CD4-positive, alpha-beta T cell treated with Interleukin-21 for 1 hour (primary cell): ENCODE measurements at regions not wholly inside any gene's neighbourhood (a gene's known extent, or its start where the extent isn't known, plus 50 kb on each side); places are given as distances from the start of the nearest gene placed in this dataset.
"Not testable (repeated sequence)": the region's sequence is repeated elsewhere in the genome, so short reads cannot be mapped to it uniquely, and the experiment has no call there.

Experiments used
- DNase-seq: peaks from one replicate; pipeline ENCODE4 v3.0.0-alpha.2; 2020

DNA sequence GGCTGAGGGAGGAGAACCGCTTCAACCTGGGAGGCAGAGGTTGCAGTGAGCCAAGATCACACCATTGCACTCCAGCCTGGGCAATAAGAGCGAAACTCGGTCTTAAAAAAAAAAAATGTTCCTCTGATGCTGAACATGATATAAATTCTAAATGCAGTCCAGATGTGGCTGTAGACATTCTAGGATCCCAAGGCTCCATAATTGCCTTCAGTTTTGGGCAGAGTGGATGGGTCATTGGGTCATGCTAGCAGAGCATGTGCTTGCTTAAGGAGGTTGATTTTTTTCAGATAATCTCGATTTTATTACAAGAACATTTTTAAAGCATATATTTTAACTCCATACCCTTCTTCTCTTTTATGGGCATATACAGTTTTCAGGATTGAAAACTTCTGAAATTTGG lies 112.0 kb downstream of the UTRN start:
- DNase-seq = no peak

DNA sequence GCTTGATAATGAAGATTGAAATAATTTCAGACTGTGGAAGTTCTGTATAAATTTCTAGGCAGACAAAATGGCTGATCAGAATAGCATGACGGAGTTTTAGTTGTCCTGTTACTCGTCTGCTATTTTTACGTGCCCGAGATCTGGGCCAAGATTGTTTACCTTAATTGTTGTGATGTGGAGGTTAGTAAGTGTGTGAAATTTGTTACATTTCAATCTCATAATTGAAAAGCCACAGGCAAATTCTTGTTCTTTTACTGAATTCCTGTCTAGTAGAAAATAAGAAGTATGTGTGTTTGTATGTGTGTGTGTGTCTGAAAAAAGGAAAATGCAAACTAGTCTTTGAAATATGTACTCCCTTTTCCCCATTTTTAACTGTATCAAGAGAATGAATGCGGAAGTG lies 115.2 kb downstream of the UTRN start:
- DNase-seq = no peak

DNA sequence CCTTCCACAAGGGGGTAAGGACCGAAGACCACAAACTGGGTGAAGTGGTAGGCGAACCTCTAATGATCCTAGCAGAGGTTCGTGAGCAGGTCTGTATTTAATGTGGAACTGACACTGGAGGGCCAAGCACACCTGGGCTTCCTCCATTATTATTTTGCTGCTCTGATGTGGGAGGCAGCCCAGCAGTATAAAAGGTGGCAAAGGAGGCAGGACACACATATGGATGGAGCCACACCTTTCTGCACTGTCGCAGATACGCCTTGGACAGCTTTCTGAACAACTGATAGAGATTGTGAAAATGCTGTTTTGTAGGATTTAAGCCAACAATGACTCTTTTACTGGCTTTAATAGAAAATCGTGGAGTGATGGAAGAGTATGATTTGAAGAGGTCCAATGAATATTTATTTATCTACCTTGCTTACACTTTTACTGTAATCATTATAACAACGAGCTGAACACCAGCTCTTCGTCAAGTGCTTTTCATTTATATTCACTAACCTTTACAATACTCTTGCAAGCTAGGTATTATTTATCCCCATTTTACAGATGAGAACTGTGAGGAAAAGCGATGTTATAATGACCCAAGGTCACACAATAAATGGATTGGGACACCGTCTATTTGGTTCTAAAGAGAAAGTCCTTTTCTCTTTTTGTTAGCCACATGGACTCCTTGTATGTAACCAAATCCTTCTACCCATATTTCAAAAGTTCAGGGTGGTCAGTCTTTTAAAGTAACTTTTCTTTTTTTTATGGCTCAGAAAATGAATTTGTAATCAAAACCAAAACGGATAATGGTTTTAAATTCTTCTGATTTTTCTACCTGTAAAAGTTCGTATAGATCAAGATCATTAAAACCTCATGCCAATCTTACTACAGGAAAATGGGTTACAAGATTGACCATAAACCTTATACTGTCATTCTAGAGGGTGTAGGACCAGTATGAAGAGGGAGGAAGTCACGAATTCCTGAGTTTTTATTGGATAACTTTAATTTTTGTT lies 116.9 kb downstream of the UTRN start:
- DNase-seq = no peak

DNA sequence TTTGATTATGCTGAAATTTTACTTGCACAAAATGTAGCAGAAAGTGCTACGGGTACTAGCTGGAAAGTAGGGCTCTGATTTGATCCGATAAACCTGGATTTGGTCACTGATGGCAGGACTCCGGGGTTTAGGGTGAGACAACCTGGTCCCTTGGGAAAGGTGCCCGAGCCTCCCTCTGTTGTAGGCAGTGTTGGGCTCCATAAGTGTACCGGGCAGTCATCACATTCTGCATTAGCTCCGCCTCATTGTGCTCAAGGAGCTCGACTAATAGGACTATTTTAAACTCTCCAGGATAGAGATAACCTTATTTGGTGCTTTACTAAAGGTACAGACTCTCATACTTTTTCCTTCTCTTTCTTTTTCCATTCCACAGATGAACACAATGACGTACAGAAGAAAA lies 117.6 kb downstream of the UTRN start:
- DNase-seq = no peak

DNA sequence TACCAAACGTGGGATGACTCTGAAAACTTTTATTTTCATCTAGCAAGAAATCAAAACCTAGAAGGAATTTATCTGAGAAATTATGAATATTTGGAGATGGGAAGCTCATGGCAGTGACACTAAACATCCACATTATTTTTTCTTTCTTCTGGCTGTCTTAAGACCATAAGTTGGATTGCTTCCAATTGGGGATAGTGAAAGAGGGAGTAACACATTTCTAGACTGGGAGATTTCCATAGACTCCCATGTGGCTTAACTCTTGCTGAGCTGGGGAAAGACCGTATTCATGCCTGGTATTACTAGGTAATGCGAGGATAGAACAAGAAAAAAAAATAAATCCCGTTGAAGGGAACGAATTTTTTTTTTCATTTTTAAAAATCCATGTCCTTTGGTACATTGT lies 120.0 kb downstream of the UTRN start:
- no peak for DNase-seq

DNA sequence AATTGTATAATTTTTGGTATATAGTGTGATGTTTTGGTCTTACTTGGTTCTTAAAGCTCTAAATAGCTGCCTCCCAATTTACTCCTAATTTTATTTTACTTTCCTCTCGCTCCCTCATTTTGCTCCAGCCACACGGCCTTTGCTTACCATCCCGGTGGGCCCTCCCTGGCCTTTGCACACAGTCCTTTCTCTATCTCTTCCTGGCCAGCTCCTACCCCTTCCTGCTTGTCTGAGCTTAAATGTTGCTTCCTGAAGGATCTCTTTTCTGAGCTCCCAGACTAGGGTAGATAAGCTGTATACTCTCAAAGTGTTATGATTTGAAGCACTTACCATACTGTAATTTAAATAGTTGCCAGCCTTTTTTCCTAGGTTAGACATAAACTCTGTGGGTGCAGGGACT lies 121.7 kb downstream of the UTRN start:
- DNase-seq = no peak

DNA sequence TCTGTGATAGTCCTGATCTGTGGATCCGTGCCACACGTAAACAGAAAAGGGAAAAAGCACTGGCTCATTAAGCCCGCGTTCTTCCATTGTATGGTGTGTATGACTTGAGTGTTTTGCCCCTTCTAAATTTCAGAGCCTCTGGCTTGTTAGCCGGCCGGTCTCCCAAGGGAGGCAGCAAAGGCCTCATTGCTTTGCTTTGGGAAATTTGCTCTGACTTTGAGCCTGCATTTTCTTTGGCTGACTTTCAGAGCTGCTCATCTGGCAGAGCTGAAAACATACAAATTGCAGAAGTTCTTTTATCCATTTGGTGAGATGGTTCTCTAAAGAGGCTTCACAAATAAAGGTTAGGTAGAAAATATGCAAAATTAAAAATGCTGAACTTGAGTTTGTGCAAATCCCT lies 123.0 kb downstream of the UTRN start:
- DNase-seq = no peak

DNA sequence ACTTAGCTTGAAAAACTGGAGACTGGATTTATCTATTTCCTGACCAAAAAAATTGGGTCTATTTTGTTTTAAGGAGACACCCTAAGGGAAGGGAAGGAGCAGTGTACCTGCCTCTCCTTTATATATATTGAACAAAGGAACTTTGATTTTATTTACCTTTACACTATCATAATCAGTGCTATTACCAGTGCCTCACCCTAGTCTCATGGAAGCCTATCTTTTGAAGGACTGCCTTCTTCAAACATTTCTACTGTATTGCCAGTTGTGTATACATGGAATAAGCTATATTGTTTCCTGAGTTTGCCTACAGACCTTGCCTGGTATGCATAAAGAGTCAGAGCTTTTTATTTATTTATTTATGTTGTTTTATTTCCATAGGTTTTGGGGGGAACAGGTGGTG lies 124.9 kb downstream of the UTRN start:
- no peak for DNase-seq

DNA sequence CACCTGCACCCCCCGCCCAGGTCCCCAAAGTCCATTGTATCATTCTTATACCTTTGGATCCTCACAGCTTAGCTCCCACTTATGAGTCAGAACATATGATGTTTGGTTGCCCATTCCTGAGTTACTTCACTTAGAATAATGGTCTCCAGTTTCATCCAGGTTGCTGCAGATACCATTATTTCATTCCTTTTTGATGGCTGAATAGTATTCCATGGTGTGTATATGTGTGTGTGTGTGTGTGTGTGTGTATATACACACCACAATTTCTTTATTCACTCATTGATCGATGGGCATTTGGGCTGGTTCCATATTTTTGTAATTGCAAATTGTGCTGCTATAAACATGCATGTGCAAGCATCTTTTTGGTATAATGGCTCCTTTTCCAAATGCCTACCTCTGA lies 125.4 kb downstream of the UTRN start:
- not testable (repeated sequence) for DNase-seq

DNA sequence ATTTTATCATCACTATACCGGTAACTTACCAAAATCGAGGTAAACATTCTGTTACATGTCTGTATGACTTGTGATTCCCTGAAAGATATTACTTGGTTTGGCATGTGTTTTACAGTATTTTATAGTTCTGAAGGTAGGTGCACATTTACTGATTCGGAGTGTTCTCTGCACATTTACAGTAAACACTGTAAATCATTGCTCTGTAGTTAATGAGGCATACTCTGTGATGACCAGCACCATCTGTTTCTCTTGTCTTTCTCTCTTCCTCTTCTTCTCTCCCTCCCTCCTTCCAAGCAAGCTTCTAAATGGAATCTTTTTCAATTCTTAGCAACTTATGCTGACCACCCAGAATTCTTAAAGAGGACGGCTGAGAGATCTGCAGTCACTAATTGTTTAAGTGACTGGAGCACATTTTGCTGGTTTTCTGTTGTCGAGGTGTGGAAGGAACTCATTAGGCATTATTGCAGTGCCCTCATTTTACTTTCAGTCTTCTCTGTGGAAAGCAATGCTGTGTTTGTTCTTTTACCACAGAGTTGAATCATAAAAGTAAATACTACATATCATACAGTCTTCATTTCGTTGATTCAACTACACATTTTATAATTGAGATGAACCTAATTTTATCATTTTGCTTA lies 126.5 kb downstream of the UTRN start:
- peak; percentile 9 for DNase-seq

DNA sequence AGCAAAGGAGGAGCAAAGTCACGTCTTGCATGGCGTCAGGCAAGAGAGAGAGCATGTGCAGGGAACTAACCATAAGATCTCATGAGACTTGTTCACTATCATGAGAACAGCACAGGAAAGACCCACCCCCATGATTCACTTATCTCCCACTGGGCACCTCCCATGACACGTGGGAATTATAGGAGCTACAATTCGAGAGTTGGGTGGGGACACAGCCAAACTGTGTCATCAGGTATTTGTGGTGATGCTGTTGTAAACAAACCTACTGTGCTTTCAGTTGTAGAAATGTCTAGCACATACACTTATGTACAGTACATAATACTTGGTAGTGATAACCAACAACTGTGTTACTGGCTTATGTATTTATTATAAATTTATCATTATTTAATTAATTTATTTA lies 128.3 kb downstream of the UTRN start:
- no peak for DNase-seq

DNA sequence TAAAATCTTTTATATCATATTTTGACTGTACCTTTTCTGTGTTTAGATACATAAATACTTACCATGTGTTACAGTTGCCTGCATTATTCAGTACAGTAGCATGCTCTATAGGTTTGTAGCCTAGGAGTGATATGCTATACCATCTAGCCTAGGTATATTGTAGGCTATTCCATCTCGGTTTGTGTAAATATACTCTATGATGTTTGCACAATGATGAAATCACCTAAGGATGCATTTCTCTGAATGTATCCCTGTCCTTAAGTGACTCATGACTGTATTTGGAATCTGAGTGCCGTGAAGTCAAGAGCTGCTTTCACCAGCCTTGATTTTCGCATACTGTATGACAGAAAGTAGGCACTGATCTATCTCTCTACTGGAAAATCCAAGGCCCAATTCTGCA lies 129.9 kb downstream of the UTRN start:
- DNase-seq = no peak

DNA sequence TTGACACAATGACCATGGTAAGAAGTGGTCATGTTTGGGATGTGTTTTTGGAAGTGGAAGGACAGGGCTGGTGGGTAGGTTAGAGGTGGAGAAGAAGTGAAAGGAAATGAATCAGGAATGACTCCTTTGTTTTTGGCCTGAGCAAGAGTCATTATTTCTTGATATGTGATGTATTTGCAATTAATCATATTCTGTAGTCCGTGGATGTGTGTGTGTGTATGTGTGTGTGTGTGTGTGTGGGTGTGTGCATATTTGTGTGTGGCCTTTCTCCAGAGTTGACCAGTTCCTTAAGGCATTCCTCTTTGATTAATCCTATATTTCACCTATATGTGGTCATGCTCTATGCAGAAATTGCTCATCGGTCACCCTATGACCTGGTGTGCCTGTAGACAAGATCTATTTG lies 130.7 kb downstream of the UTRN start:
- DNase-seq = no peak

DNA sequence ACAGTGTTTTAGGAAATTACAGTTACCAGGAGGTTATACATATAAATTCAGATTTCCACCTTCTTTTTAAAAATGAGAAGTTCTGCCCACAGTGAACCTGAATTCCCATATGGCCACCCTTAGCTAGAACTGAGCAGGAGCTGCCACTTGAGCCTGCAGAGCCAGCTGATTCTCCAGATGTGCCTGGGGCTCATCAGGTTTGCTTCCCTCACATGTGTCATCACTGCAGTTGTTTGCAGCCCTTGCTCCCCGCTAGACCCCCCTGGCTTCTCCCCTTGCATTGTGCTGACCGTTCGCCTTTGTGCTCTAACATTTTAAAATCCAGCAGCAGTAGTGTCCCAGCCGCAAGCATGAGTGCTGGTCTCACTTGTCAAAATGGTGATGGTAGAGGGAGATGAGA lies 131.1 kb downstream of the UTRN start:
- DNase-seq = no peak

DNA sequence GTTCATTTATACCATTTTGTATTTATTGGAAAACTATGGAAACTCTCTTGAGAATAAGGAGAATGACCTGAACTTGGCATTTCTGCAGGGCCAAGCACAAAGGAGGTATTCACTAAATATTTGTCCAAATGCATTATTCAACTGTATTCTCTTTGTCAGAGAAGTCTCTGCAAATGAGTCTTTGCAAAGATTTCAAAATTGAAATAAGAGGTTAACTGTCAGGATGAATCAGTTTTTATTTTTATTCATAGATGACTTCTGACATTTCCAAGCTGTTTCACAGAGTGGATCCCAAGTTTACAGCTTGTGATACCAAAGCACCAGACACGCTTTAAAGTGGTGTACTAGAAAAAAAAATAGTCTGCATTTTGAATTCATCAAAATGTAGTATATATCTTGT lies 131.6 kb downstream of the UTRN start:
- no peak for DNase-seq

DNA sequence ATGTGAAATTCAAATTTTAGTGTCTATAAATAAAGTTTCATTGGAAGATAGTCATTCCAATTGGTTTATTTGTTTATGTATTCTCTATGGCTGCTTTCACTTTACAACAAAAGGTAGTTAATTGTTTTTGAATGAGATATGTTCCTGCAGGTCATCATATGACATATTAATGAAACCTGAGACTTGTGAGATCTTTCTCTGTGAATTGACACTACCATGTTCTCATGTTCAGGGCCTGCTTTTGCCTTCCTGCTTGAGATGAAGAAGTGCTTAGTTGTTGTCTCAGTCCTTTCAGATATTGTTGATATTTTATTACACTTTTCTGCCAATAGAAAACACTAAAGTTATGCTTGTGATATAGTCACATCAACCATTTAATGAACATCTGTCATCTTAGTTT lies 132.5 kb downstream of the UTRN start:
- DNase-seq = no peak

DNA sequence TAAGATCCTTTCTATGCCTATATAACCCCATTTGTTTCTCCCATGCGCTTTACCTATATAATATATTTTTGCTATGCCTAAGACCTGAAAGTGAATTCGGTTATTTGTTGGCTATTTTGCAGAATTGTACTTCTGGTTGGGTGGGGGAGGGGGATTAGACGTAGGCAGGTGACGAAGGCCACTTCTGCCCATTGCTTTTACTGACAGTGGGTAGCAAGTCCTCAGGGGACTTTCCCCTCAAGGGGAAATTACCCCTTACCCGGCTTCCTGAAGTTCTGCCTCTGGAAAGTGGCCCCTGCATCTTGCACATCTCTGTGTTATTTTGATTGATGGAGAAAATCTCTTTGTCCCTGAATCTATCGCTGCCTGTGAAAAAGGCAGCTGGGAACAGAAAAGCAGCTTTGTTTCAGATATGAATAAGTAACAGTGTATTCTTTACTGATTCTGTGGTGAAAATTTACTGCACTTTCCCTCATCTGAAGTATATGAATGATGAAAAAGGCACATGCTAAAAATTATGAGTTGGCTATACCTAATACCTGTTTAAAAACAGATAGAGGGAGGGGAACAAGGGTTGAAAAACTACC lies 133.9 kb downstream of the UTRN start:
- DNase-seq = peak; percentile 13

DNA sequence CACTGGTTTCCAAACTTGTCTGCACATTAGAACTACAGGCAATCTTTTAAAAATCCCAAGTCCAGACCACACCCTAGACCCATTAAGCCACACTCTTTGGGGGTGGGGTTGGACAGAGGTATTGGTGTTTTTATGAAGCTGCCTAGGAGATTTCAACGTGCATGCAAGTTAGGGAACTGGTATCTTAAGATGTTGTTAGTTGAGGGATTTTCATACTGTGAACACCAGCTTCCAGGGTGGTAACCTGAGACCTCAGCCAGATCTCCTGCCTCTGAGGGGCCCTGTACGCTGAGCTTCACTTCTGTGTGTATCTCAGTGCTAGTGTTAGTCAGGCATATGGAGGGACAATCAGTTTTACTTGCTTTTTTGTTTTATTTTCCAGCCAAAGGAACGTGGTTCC lies 138.0 kb downstream of the UTRN start:
- DNase-seq = no peak

DNA sequence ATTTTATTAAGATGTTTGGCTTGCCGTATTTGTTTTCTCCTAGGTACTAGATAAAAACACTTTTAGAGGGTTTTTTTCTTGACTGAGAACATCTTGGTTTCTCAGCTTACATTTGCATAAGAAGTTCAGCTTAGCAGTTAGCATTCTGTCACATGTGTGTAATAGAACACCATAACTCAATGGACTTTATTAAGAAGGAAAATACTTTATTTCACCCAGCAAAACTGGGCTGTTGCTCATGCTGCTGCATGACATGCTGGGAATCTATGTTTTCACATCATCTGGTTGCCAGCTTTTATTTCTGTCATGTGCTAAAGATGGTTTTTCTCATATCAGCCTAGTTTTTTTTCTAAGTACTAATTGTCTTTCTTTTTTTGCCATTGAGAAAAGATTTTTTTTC lies 144.6 kb downstream of the UTRN start:
- no peak for DNase-seq

DNA sequence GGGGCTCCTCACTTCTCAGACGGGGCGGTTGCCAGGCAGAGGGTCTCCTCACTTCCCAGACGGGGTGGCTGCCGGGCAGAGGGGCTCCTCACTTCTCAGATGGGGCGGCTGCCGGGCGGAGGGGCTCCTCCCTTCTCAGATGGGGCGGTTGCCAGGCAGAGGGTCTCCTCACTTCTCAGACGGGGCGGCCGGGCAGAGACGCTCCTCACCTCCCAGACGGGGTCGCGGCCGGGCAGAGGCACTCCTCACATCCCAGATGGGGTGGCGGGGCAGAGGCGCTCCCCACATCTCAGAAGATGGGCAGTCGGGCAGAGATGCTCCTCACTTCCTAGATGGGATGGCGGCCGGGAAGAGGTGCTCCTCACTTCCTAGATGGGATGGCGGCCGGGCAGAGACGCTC lies 148.3 kb downstream of the UTRN start:
- not testable (repeated sequence) for DNase-seq

DNA sequence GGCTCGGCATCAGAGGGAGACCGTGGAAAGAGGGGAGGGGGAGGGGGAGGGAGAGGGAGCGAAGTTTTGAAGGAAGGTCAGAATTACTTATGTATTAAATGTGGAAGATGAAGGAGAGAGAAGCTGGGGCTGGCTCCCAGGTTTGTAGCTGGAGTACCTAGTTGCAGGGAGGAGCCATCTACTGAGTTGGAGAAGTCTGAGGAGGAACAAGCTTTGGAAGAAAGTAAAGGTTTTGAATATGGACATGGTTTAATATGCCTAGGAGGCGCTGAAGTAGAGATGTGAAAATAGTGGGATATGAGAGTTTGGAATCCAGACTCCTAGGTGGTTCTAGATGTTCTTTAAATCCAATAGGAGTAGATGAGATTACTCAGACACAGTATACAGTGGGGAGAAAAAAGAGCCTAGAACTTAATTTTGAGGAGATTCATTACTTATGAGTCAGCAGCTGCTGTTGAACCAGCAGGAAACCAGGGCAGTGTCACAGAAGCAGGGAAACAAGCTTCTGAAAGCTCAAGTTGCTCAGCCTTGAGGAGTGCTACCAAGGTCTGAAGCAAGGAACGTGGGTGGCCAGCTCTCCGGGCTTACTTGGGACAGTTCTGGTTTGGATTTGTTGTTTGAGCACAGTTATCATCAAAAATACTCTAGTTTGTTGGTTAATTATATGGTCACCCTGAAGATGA lies 149.3 kb downstream of the UTRN start:
- no peak for DNase-seq

DNA sequence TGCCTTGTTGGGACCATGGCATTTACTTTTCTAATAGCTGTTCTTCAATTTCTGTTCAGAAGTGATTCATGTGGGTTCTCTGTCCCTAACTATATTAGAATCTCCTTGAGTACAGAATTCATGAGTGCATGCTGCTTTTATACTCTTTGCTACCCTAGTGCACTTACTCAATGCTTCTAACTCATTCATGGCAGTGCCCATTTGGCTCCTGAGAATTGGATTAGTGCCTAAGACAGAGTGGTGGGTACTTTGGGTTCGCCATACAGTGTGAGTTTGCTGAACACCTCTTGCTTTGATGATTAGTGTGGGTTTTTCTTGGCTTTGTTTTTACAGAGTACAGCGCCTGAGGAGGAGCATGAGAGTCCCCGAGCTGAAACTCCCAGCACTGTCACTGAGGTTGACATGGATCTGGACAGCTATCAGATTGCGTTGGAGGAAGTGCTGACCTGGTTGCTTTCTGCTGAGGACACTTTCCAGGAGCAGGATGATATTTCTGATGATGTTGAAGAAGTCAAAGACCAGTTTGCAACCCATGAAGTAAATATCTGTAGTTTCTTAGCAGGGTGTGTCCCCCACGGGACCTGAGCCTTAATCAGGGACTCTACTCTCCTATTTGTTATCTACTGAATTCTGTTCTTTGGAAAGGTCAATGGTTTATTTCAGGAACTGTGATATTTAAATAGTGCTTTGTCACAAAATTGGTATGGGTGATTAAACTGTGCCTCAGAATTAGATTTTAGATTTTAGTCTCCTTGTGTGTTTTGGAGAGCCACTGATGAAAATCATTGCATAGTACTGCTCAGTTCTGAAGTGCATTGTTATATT lies 150.7 kb downstream of the UTRN start:
- DNase-seq = no peak

DNA sequence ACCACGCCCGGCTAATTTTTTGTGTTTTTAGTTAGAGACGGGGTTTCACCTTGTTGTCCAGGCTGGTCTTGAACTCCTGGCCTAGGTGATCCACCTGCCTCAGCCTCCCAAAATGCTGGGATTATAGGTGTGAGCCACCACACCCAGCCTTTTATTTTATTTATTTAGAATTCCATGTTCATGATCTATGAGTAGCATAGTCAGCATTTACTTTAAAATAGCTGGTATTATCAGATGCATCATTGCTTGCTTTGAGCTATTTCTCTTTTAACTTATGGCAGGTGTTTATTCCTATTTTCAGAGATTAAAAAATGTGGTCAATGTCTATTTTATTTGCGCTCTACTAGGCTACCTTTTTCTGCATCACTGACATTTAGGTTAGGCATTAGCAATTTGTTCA lies 152.0 kb downstream of the UTRN start:
- DNase-seq = no peak
